IMR-90 (cell line): ENCODE measurements at regions not wholly inside any gene's neighbourhood (a gene's known extent, or its start where the extent isn't known, plus 50 kb on each side); places are given as distances from the start of the nearest gene placed in this dataset.

Experiments used
- ATAC-seq: fragments of 200-7000 bp; cut with Tn5 transposase; 2 replicates; pipeline ENCODE4 v1.9.1; 2020; ENCODE audit warnings: low read depth, mild to moderate bottlenecking, moderate library complexity
- BruUV-seq: library from RNA; stranded (reverse); fragments of 400-500 nt; replicated peaks from 2 replicates; lab custom pipeline; 2021; lab: Mats Ljungman, UMichigan
- CTCF ChIA-PET: fragments of 300-600 bp; formaldehyde crosslinking; extraction: SDS; loops from one replicate; lab custom pipeline; 2021; ENCODE audit warnings: antibody characterized with exemption; lab: Yijun Ruan, JAX
- POLR2A ChIA-PET: fragments of 300-600 bp; sonication (Branson Sonifier 250); formaldehyde crosslinking; loops from one replicate; lab custom pipeline; 2022; ENCODE audit warnings: antibody characterized with exemption; ENCODE audit not compliant: unreplicated experiment; lab: Charles Lee
- DNase-seq: peaks from one replicate; pipeline ENCODE4 v3.0.0; 2013
- H2AFZ ChIP-seq: replicated peaks from 2 replicates; pipeline ENCODE3; 2013; ENCODE audit warnings: low read length, mild to moderate bottlenecking; ENCODE audit not compliant: poor library complexity
- H2AK5ac ChIP-seq: 2 replicates; pipeline ENCODE4 v1.6.1; 2013; ENCODE audit warnings: low read depth, low read length, inconsistent platforms
- H2AK9ac ChIP-seq: replicated peaks from 2 replicates; pipeline ENCODE3; 2013; ENCODE audit warnings: mild to moderate bottlenecking, low read depth, low read length, moderate library complexity; ENCODE audit not compliant: poor library complexity
- H2BK120ac ChIP-seq: 2 replicates; pipeline ENCODE4 v1.6.1; 2013; ENCODE audit warnings: low read depth, low read length, inconsistent platforms
- H2BK15ac ChIP-seq: 3 replicates; pipeline ENCODE4 v1.6.1; 2013; ENCODE audit warnings: low read depth, low read length, inconsistent platforms
- H2BK20ac ChIP-seq: 2 replicates; pipeline ENCODE4 v1.6.1; 2013; ENCODE audit warnings: low read depth, mild to moderate bottlenecking, inconsistent platforms, low read length, moderate library complexity
- H2BK5ac ChIP-seq: 2 replicates; pipeline ENCODE4 v1.6.1; 2013; ENCODE audit warnings: mild to moderate bottlenecking, low read depth, low read length, inconsistent platforms; ENCODE audit not compliant: poor library complexity, severe bottlenecking
- H3K14ac ChIP-seq: replicated peaks from 2 replicates; pipeline ENCODE4 v1.6.1; 2013; ENCODE audit warnings: low read depth, low read length, inconsistent platforms
- H3K18ac ChIP-seq: 2 replicates; pipeline ENCODE4 v1.6.1; 2013; ENCODE audit warnings: low read depth, low read length, control low read depth
- H3K23ac ChIP-seq: 2 replicates; pipeline ENCODE4 v1.6.1; 2013; ENCODE audit warnings: low read depth, low read length, inconsistent platforms
- H3K27ac ChIP-seq: 2 replicates; pipeline ENCODE4 v1.5.1; 2013; ENCODE audit warnings: mild to moderate bottlenecking, control low read depth, low read length; ENCODE audit not compliant: insufficient read depth
- H3K27me3 ChIP-seq: 2 replicates; pipeline ENCODE4 v1.6.1; 2013; ENCODE audit warnings: low read length; ENCODE audit not compliant: control insufficient read depth, insufficient read depth
- H3K36me3 ChIP-seq: 2 replicates; pipeline ENCODE4 v1.6.1; 2013; ENCODE audit warnings: low read length, mixed read lengths; ENCODE audit not compliant: control insufficient read depth, insufficient read depth
- H3K4ac ChIP-seq: 2 replicates; pipeline ENCODE4 v1.6.1; 2013; ENCODE audit warnings: low read depth, low read length, inconsistent platforms
- H3K4me1 ChIP-seq: 2 replicates; pipeline ENCODE4 v1.6.1; 2013; ENCODE audit warnings: low read length, mixed read lengths; ENCODE audit not compliant: control insufficient read depth, insufficient read depth
- H3K4me2 ChIP-seq: 2 replicates; pipeline ENCODE4 v1.6.1; 2013; ENCODE audit warnings: low read depth, mild to moderate bottlenecking, control low read depth, low read length, moderate library complexity
- H3K4me3 ChIP-seq: 2 replicates; pipeline ENCODE4 v1.5.1; 2013; ENCODE audit warnings: low read depth, mild to moderate bottlenecking, control low read depth, low read length, moderate library complexity; ENCODE audit not compliant: insufficient read depth
- H3K56ac ChIP-seq: 2 replicates; pipeline ENCODE4 v1.6.1; 2013; ENCODE audit warnings: low read length, inconsistent platforms; ENCODE audit not compliant: insufficient read depth; ENCODE audit errors: extremely low read depth
- H3K79me1 ChIP-seq, 2 experiments: 2 replicates each; pipeline ENCODE4 v1.6.1; 2013; ENCODE audit warnings: low read length in 2 of 2, inconsistent platforms in 1 of 2, low read depth in 1 of 2
- H3K9ac ChIP-seq: 2 replicates; pipeline ENCODE4 v1.6.1; 2013; ENCODE audit warnings: low read depth, low read length, control low read depth
- H3K9me1 ChIP-seq: 2 replicates; pipeline ENCODE4 v1.6.1; 2013; ENCODE audit warnings: low read length, inconsistent platforms; ENCODE audit not compliant: insufficient read depth
- H3K9me3 ChIP-seq: 2 replicates; pipeline ENCODE4 v1.6.1; 2013; ENCODE audit warnings: low read length; ENCODE audit not compliant: control insufficient read depth, insufficient read depth
- H4K20me1 ChIP-seq: 2 replicates; pipeline ENCODE4 v1.6.1; 2013; ENCODE audit warnings: low read length, inconsistent platforms; ENCODE audit not compliant: insufficient read depth
- H4K5ac ChIP-seq: 2 replicates; pipeline ENCODE4 v1.6.1; 2013; ENCODE audit warnings: mild to moderate bottlenecking, low read depth, low read length, control low read depth
- H4K8ac ChIP-seq, 2 experiments: 2 replicates each; pipeline ENCODE4 v1.6.1; 2013; ENCODE audit warnings: low read depth in 2 of 2, low read length in 2 of 2, control low read depth in 1 of 2, inconsistent platforms in 1 of 2
- H4K91ac ChIP-seq: 2 replicates; pipeline ENCODE4 v1.6.1; 2013; ENCODE audit warnings: low read depth, low read length, inconsistent platforms; ENCODE audit not compliant: insufficient read depth
- BHLHE40 ChIP-seq: fragments of 150-350 bp; IDR thresholded peaks from 2 replicates; pipeline ENCODE4 v1.6.1; 2016; ENCODE audit warnings: mild to moderate bottlenecking, low read depth, low read length
- CEBPB ChIP-seq: IDR thresholded peaks from 2 replicates; pipeline ENCODE4 v1.6.1; 2012; ENCODE audit warnings: low read depth, low read length, improper control_type of control experiment
- FOS ChIP-seq: fragments of 150-350 bp; IDR thresholded peaks from 2 replicates; pipeline ENCODE4 v1.6.1; 2016; ENCODE audit warnings: low read depth, low read length
- MAFK ChIP-seq: IDR thresholded peaks from 2 replicates; pipeline ENCODE4 v1.6.1; 2012; ENCODE audit warnings: low read depth, low read length, improper control_type of control experiment
- MAZ ChIP-seq: IDR thresholded peaks from 2 replicates; pipeline ENCODE4 v1.6.1; 2012; ENCODE audit warnings: low read depth, mild to moderate bottlenecking, low read length, improper control_type of control experiment, moderate library complexity, borderline replicate concordance
- MXI1 ChIP-seq: IDR thresholded peaks from 2 replicates; pipeline ENCODE4 v1.6.1; 2012; ENCODE audit warnings: low read depth, mild to moderate bottlenecking, low read length, moderate library complexity, borderline replicate concordance
- NFE2L2 ChIP-seq: fragments of 150-350 bp; IDR thresholded peaks from 2 replicates; pipeline ENCODE4 v1.6.1; 2016; ENCODE audit warnings: low read depth, mild to moderate bottlenecking, low read length
- POLR2A ChIP-seq: IDR thresholded peaks from 2 replicates; pipeline ENCODE4 v1.6.1; 2012; ENCODE audit warnings: mild to moderate bottlenecking, low read depth, low read length
- RAD21 ChIP-seq: IDR thresholded peaks from 2 replicates; pipeline ENCODE4 v1.6.1; 2012; ENCODE audit warnings: low read length, improper control_type of control experiment
- RCOR1 ChIP-seq: IDR thresholded peaks from 2 replicates; pipeline ENCODE4 v1.6.1; 2012; ENCODE audit warnings: mild to moderate bottlenecking, low read length, improper control_type of control experiment; ENCODE audit not compliant: insufficient replicate concordance
- RFX5 ChIP-seq: IDR thresholded peaks from 2 replicates; pipeline ENCODE4 v1.8.0; 2012; ENCODE audit warnings: low read depth, mild to moderate bottlenecking, low read length, moderate library complexity
- SMC3 ChIP-seq: fragments of 150-350 bp; IDR thresholded peaks from 2 replicates; pipeline ENCODE4 v1.6.1; 2016; ENCODE audit warnings: low read depth, mild to moderate bottlenecking, antibody characterized with exemption, low read length, moderate library complexity
- USF2 ChIP-seq: fragments of 150-350 bp; IDR thresholded peaks from 2 replicates; pipeline ENCODE4 v1.6.1; 2017; ENCODE audit warnings: mild to moderate bottlenecking, antibody characterized with exemption, low read length, low read depth
- WGBS, 2 experiments: methylation state at CpG; one replicate each; pipeline versions ENCODE4 v1.1.5 to v1.1.7; 2013; ENCODE audit warnings: missing lambda C conversion rate in 2 of 2; ENCODE audit not compliant: insufficient read length in 1 of 2; ENCODE audit errors: extremely low coverage in 2 of 2; 5-methylcytosine and 5-hydroxymethylcytosine counted together
- dilution Hi-C: fragments of 300-500 bp; cut with HindIII; formaldehyde crosslinking; loops from one replicate; pipeline ENCODE4 v1.14.3; 2018; ENCODE audit warnings: low sequenced_read_pairs; ENCODE audit not compliant: unreplicated experiment
- in situ Hi-C: fragments of 300-500 bp; cut with MboI; formaldehyde crosslinking; loops from 3 replicates; pipeline ENCODE4 v1.14.3; 2019; ENCODE audit warnings: low sequenced_read_pairs, inconsistent platforms, mixed read lengths
- intact Hi-C: fragments of 100-400 bp; cut with micrococcal nuclease; formaldehyde crosslinking; loops from 2 replicates; pipeline ENCODE4 v1.10.0; 2022
- TF ChIP-seq, protein P1 (sequence below): conservative IDR thresholded peaks from 2 replicates; pipeline ENCODE4 v1.5.1; 2012; ENCODE audit warnings: mild to moderate bottlenecking, low read depth, low read length, improper control_type of control experiment

DNA sequence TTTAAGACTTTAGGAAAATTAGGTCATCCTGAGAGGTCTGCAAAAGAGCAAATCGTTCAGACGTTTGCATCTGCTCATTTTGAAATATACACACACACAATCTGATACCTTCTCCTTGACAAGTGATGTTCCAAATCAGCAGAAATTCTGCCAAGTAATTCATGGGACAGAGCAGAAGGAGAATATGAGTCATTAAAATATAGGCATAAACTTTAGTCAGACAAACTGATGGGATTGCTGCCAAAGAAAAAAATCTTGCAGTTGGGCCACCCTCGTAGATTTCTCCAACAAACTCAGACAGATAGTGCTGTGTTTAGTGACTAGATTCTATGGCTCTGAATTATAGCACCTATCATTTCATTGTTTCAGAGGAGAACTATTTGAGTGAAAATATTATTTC, 336.3 kb downstream of the NYAP2 start:
- H3K27me3 ChIP-seq, result no peaks in the 10 kb centered on the region
- no peak overlapping the region for H2AFZ ChIP-seq
- H3K9me1 ChIP-seq, result peaks cover 6% of the 10 kb centered on the region; the same call in 1 of the 2 replicates
- ATAC-seq, result peak; percentile 87
- H3K4ac ChIP-seq, result no peak overlapping the region
- no peaks in the 10 kb centered on the region for H3K36me3 ChIP-seq
- in situ Hi-C loops, result no loop called here
- no peak overlapping the region for H2BK120ac ChIP-seq
- H3K79me1 ChIP-seq, result no peaks in the 10 kb centered on the region
- intact Hi-C loops, result no loop called here
- TF ChIP-seq MAZ (no peak), NFE2L2 (peak; percentile 40; the same call in 1 of the 2 replicates), MXI1 (no peak), RCOR1 (no peak), SMC3 (no peak), USF2 (no peak), BHLHE40 (no peak), CEBPB (0 out of 2 replicates have a peak, but pooled peaks have one; percentile 1), RAD21 (0 out of 2 replicates have a peak, but pooled peaks have one; percentile 8), RFX5 (no peak), MAFK (peak; percentile 74), FOS (peak; percentile 72; the same call in 1 of the 2 replicates), POLR2A (no peak)
- TF ChIP-seq, protein P1, sequence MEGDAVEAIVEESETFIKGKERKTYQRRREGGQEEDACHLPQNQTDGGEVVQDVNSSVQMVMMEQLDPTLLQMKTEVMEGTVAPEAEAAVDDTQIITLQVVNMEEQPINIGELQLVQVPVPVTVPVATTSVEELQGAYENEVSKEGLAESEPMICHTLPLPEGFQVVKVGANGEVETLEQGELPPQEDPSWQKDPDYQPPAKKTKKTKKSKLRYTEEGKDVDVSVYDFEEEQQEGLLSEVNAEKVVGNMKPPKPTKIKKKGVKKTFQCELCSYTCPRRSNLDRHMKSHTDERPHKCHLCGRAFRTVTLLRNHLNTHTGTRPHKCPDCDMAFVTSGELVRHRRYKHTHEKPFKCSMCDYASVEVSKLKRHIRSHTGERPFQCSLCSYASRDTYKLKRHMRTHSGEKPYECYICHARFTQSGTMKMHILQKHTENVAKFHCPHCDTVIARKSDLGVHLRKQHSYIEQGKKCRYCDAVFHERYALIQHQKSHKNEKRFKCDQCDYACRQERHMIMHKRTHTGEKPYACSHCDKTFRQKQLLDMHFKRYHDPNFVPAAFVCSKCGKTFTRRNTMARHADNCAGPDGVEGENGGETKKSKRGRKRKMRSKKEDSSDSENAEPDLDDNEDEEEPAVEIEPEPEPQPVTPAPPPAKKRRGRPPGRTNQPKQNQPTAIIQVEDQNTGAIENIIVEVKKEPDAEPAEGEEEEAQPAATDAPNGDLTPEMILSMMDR, result no peak
- no peaks in the 10 kb centered on the region for H3K9me3 ChIP-seq
- dilution Hi-C loops, result no loop called here
- no TSS peak for BruUV-seq
- H4K5ac ChIP-seq, result no peak overlapping the region
- H3K14ac ChIP-seq, result no peak overlapping the region
- no peak overlapping the region for H2AK5ac ChIP-seq
- H4K91ac ChIP-seq, result no peak overlapping the region
- no peaks in the 10 kb centered on the region for H4K20me1 ChIP-seq
- no peak overlapping the region for H2BK20ac ChIP-seq
- POLR2A ChIA-PET, result interaction anchor here (0.6 kb wide), 1 partner anchor 1383 kb away, joined by 3 read pairs; no protein-coding TSS in a partner anchor
- no peak overlapping the region for H3K4me3 ChIP-seq
- H3K9ac ChIP-seq, result no peak overlapping the region
- H3K56ac ChIP-seq, result no peak overlapping the region
- H2BK5ac ChIP-seq, result no peak overlapping the region
- H2BK15ac ChIP-seq, result no peak overlapping the region
- H3K4me1 ChIP-seq, result peaks cover 2% of the 10 kb centered on the region
- H2AK9ac ChIP-seq, result no peak overlapping the region
- no peak overlapping the region for H3K18ac ChIP-seq
- 0 out of 2 replicates have a peak overlapping the region, but pooled peaks have one; percentile 35 for H3K4me2 ChIP-seq
- no CpG with 5 or more reads among the region's 3 CpGs for WGBS, 2 experiments
- H3K27ac ChIP-seq, result no peak overlapping the region
- DNase-seq, result peak; percentile 95
- no peak overlapping the region for H4K8ac ChIP-seq
- CTCF ChIA-PET, result interaction anchor here (0.5 kb wide), 1 partner anchor 83 kb away, joined by 4 read pairs; no protein-coding TSS in a partner anchor
- H3K23ac ChIP-seq, result no peak overlapping the region
